ENCODE measurements at regions not wholly inside any gene's neighbourhood (a gene's known extent, or its start where the extent isn't known, plus 50 kb on each side); places are given as distances from the start of the nearest gene placed in this dataset.

- no peaks in the 10 kb centered on the region for H3K4me1 Mint-ChIP-seq (ENCODE audit: insufficient read depth, unreplicated experiment)
- no TSS peak for BruUV-seq (replicated peaks)
- intact Hi-C loops (cut with micrococcal nuclease): no loop called here
- H3K27me3 Mint-ChIP-seq (ENCODE audit: insufficient read depth, unreplicated experiment): no peaks in the 10 kb centered on the region
- H3K27ac Mint-ChIP-seq (ENCODE audit: low read depth, unreplicated experiment): no peak overlapping the region
- H3K36me3 Mint-ChIP-seq (ENCODE audit: insufficient read depth, unreplicated experiment): no peaks in the 10 kb centered on the region
- ChIA-PET POLR2A (no interaction called here), CTCF (no interaction called here)
- no peak overlapping the region for H3K4me3 Mint-ChIP-seq (ENCODE audit: unreplicated experiment)
- peaks cover 41% of the 10 kb centered on the region for H3K9me3 Mint-ChIP-seq (ENCODE audit: unreplicated experiment)
- TF ChIP-seq CTCF (IDR thresholded peaks at IDR 0.05; ENCODE audit: unreplicated experiment): no peak
- DNase-seq (ENCODE audit: unreplicated experiment): no peak
These were observed 155.3 kb upstream of the C16orf82 start for GRCh38 chr16:26911436-26911835.

GRCh38 chr16:26913851-26914250 is 152.9 kb upstream of the C16orf82 start:
- H3K27ac Mint-ChIP-seq (ENCODE audit: low read depth, unreplicated experiment): no peak overlapping the region
- no peaks in the 10 kb centered on the region for H3K4me1 Mint-ChIP-seq (ENCODE audit: insufficient read depth, unreplicated experiment)
- no peaks in the 10 kb centered on the region for H3K27me3 Mint-ChIP-seq (ENCODE audit: insufficient read depth, unreplicated experiment)
- peaks cover 24% of the 10 kb centered on the region for H3K9me3 Mint-ChIP-seq (ENCODE audit: unreplicated experiment)
- intact Hi-C loops (cut with micrococcal nuclease): no loop called here
- no TSS peak for BruUV-seq (replicated peaks)
- DNase-seq (ENCODE audit: unreplicated experiment): no peak
- ChIA-PET CTCF (no interaction called here), POLR2A (no interaction called here)
- no peaks in the 10 kb centered on the region for H3K36me3 Mint-ChIP-seq (ENCODE audit: insufficient read depth, unreplicated experiment)
- H3K4me3 Mint-ChIP-seq (ENCODE audit: unreplicated experiment): no peak overlapping the region
- TF ChIP-seq CTCF (IDR thresholded peaks at IDR 0.05; ENCODE audit: unreplicated experiment): no peak

GRCh38 chr16:26930786-26931581 is 135.7 kb upstream of the C16orf82 start:
- no peaks in the 10 kb centered on the region for H3K27me3 Mint-ChIP-seq (ENCODE audit: insufficient read depth, unreplicated experiment)
- POLR2A ChIA-PET: no interaction called here
- CTCF ChIA-PET: no interaction called here

GRCh38 chr16:26950636-26951035 is 116.1 kb upstream of the C16orf82 start:
- peaks cover 21% of the 10 kb centered on the region for H3K9me3 Mint-ChIP-seq (ENCODE audit: unreplicated experiment)
- BruUV-seq (replicated peaks): no TSS peak
- intact Hi-C loops (cut with micrococcal nuclease): no loop called here

More at GRCh38 chr16:26930786-26931581, 135.7 kb upstream of the C16orf82 start:
- BruUV-seq (replicated peaks): no TSS peak
- no peaks in the 10 kb centered on the region for H3K36me3 Mint-ChIP-seq (ENCODE audit: insufficient read depth, unreplicated experiment)
- no peaks in the 10 kb centered on the region for H3K4me1 Mint-ChIP-seq (ENCODE audit: insufficient read depth, unreplicated experiment)
- H3K4me3 Mint-ChIP-seq (ENCODE audit: unreplicated experiment): no peak overlapping the region
- H3K9me3 Mint-ChIP-seq (ENCODE audit: unreplicated experiment): peaks cover 74% of the 10 kb centered on the region
- intact Hi-C loops (cut with micrococcal nuclease): no loop called here
- TF ChIP-seq CTCF (IDR thresholded peaks at IDR 0.05; ENCODE audit: unreplicated experiment): no peak
- no peak overlapping the region for H3K27ac Mint-ChIP-seq (ENCODE audit: low read depth, unreplicated experiment)
- no peak for DNase-seq (ENCODE audit: unreplicated experiment)

More at GRCh38 chr16:26950636-26951035, 116.1 kb upstream of the C16orf82 start:
- DNase-seq (ENCODE audit: unreplicated experiment): no peak
- H3K4me3 Mint-ChIP-seq (ENCODE audit: unreplicated experiment): no peak overlapping the region
- CTCF ChIA-PET: no interaction called here
- H3K27me3 Mint-ChIP-seq (ENCODE audit: insufficient read depth, unreplicated experiment): no peaks in the 10 kb centered on the region
- H3K27ac Mint-ChIP-seq (ENCODE audit: low read depth, unreplicated experiment): no peak overlapping the region
- H3K4me1 Mint-ChIP-seq (ENCODE audit: insufficient read depth, unreplicated experiment): no peaks in the 10 kb centered on the region
- POLR2A ChIA-PET: no interaction called here
- no peak for TF ChIP-seq CTCF (IDR thresholded peaks at IDR 0.05; ENCODE audit: unreplicated experiment)
- H3K36me3 Mint-ChIP-seq (ENCODE audit: insufficient read depth, unreplicated experiment): no peaks in the 10 kb centered on the region

Measured in MCF 10A (cell line).